SJCRH30 (cell line): ENCODE measurements at regions not wholly inside any gene's neighbourhood (a gene's known extent, or its start where the extent isn't known, plus 50 kb on each side); places are given as distances from the start of the nearest gene placed in this dataset.
A peak's percentile ranks its signal among the peaks of the same experiment; 100 is the strongest.

Source experiments
- DNase-seq, 2 experiments: peaks; one replicate each; pipeline ENCODE4 v3.0.0-alpha.2; 2015 to 2020
- H3K27ac ChIP-seq: fragments of 250-450 bp; sonication (Bioruptor Pico); 2 replicates; pipeline ENCODE4 v1.5.1; 2020; ENCODE audit warnings: mild to moderate bottlenecking, moderate library complexity
- H3K27me3 ChIP-seq: fragments of 250-450 bp; sonication (Bioruptor Pico); 2 replicates; pipeline ENCODE4 v1.5.1; 2020; ENCODE audit warnings: mild to moderate bottlenecking, moderate library complexity
- H3K36me3 ChIP-seq: fragments of 250-450 bp; sonication (Bioruptor Pico); 2 replicates; pipeline ENCODE4 v1.5.1; 2020; ENCODE audit warnings: mild to moderate bottlenecking, moderate library complexity
- H3K4me1 ChIP-seq: fragments of 250-450 bp; sonication (Bioruptor Pico); 2 replicates; pipeline ENCODE4 v1.5.1; 2020; ENCODE audit warnings: mild to moderate bottlenecking, moderate library complexity
- H3K4me3 ChIP-seq: fragments of 250-450 bp; sonication (Bioruptor Pico); 2 replicates; pipeline ENCODE4 v1.5.1; 2020; ENCODE audit warnings: mild to moderate bottlenecking, moderate library complexity
- H3K9me3 ChIP-seq: fragments of 250-450 bp; sonication (Bioruptor Pico); replicated peaks from 2 replicates; pipeline ENCODE4 v1.5.1; 2020; ENCODE audit warnings: mild to moderate bottlenecking, moderate library complexity

GRCh38 chr9:17846948-17847655, 268.2 kb downstream of the SH3GL2 start:
- H3K4me1 ChIP-seq: no peaks in the 10 kb centered on the region

GRCh38 chr9:17847908-17848307, 269.0 kb downstream of the SH3GL2 start:
- H3K4me3 ChIP-seq: no peak overlapping the region
- no peaks in the 10 kb centered on the region for H3K36me3 ChIP-seq
- H3K27me3 ChIP-seq: no peaks in the 10 kb centered on the region
- no peak for DNase-seq
- H3K4me1 ChIP-seq: no peaks in the 10 kb centered on the region
- no peaks in the 10 kb centered on the region for H3K9me3 ChIP-seq
- no peak overlapping the region for H3K27ac ChIP-seq

More at GRCh38 chr9:17846948-17847655, 268.2 kb downstream of the SH3GL2 start:
- H3K36me3 ChIP-seq: no peaks in the 10 kb centered on the region
- H3K27ac ChIP-seq: no peak overlapping the region
- no peak overlapping the region for H3K4me3 ChIP-seq
- H3K9me3 ChIP-seq: no peaks in the 10 kb centered on the region
- H3K27me3 ChIP-seq: no peaks in the 10 kb centered on the region
- DNase-seq: peak; percentile 4

- H3K4me3 ChIP-seq: no peak overlapping the region
- no peaks in the 10 kb centered on the region for H3K9me3 ChIP-seq
- no peak overlapping the region for H3K27ac ChIP-seq
- H3K27me3 ChIP-seq: no peaks in the 10 kb centered on the region
- H3K4me1 ChIP-seq: no peaks in the 10 kb centered on the region
- no peaks in the 10 kb centered on the region for H3K36me3 ChIP-seq
- no peak for DNase-seq
These were observed 273.2 kb downstream of the SH3GL2 start for GRCh38 chr9:17852108-17852507.

DNA sequence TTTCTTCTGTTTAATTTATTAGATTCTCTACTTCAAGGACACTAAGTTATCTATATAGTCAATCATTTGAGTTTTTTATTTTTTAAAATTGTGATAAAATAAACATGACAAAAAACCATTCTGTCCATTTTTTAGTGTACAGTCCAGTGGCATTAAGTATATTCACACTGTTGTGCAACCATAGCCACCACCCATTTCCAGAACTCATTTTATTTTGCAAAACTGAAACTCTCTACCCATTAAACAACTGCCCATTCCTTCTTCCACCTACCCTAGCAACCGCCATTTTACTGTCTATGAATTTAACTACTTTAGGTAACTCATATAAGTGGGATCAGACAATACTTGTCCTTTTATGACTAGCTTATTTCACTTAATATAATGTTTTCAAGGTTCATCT, 275.6 kb downstream of the SH3GL2 start:
- Histone ChIP-seq H3K4me3 (no peak overlapping the region), H3K4me1 (no peaks in the 10 kb centered on the region), H3K9me3 (no peaks in the 10 kb centered on the region), H3K36me3 (no peaks in the 10 kb centered on the region), H3K27ac (no peak overlapping the region), H3K27me3 (no peaks in the 10 kb centered on the region)
- DNase-seq: no peak

DNA sequence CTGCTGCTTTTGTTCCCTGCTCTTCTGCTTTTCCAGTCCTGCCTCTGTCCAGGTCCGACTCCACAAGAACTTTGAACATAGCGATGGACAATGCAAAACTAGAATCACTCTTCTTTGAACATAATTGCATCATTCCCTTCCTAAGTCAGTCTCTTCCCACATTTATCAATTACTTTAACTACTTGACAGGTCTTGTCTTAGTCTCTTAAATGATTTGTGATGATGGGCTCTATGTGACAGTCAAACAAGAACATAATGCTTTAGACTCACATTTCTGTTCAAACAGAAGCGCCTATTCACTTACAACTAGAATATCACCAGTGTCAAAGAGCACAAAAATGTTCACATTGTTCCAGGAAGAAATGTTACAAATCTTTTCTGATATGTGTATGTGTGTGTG, 278.1 kb downstream of the SH3GL2 start:
- Histone ChIP-seq H3K4me1 (no peaks in the 10 kb centered on the region), H3K27me3 (no peaks in the 10 kb centered on the region), H3K9me3 (no peaks in the 10 kb centered on the region), H3K4me3 (no peak overlapping the region), H3K27ac (no peak overlapping the region), H3K36me3 (no peaks in the 10 kb centered on the region)
- DNase-seq: no peak

GRCh38 chr9:17859228-17859627, 280.4 kb downstream of the SH3GL2 start:
- Histone ChIP-seq H3K4me3 (no peak overlapping the region), H3K36me3 (no peaks in the 10 kb centered on the region), H3K27ac (no peak overlapping the region), H3K4me1 (no peaks in the 10 kb centered on the region), H3K27me3 (no peaks in the 10 kb centered on the region), H3K9me3 (no peaks in the 10 kb centered on the region)
- no peak for DNase-seq

- DNase-seq: no peak
These were observed 281.1 kb downstream of the SH3GL2 start for GRCh38 chr9:17859987-17860386.

GRCh38 chr9:17862101-17862500, 283.2 kb downstream of the SH3GL2 start:
- Histone ChIP-seq H3K36me3 (no peaks in the 10 kb centered on the region), H3K27ac (no peak overlapping the region), H3K4me1 (no peaks in the 10 kb centered on the region), H3K4me3 (no peak overlapping the region), H3K9me3 (no peaks in the 10 kb centered on the region), H3K27me3 (no peaks in the 10 kb centered on the region)
- no peak for DNase-seq

More at GRCh38 chr9:17859987-17860386, 281.1 kb downstream of the SH3GL2 start:
- Histone ChIP-seq H3K4me1 (no peaks in the 10 kb centered on the region), H3K9me3 (no peaks in the 10 kb centered on the region), H3K4me3 (no peak overlapping the region), H3K27me3 (no peaks in the 10 kb centered on the region), H3K36me3 (no peaks in the 10 kb centered on the region), H3K27ac (no peak overlapping the region)

- no peaks in the 10 kb centered on the region for H3K4me1 ChIP-seq
- no peaks in the 10 kb centered on the region for H3K36me3 ChIP-seq
- H3K9me3 ChIP-seq: no peaks in the 10 kb centered on the region
- no peak for DNase-seq
- H3K27me3 ChIP-seq: no peaks in the 10 kb centered on the region
- H3K4me3 ChIP-seq: no peak overlapping the region
- H3K27ac ChIP-seq: no peak overlapping the region
These were observed 283.8 kb downstream of the SH3GL2 start for GRCh38 chr9:17862629-17863028.

- Histone ChIP-seq H3K27ac (no peak overlapping the region), H3K4me3 (no peak overlapping the region), H3K27me3 (no peaks in the 10 kb centered on the region), H3K36me3 (no peaks in the 10 kb centered on the region), H3K4me1 (no peaks in the 10 kb centered on the region), H3K9me3 (no peaks in the 10 kb centered on the region)
- DNase-seq: no peak
These were observed 284.5 kb downstream of the SH3GL2 start for GRCh38 chr9:17863213-17863883.

GRCh38 chr9:17863924-17864323, 285.1 kb downstream of the SH3GL2 start:
- no peaks in the 10 kb centered on the region for H3K9me3 ChIP-seq
- H3K36me3 ChIP-seq: no peaks in the 10 kb centered on the region
- H3K4me3 ChIP-seq: no peak overlapping the region
- H3K4me1 ChIP-seq: no peaks in the 10 kb centered on the region
- no peak for DNase-seq
- H3K27me3 ChIP-seq: no peaks in the 10 kb centered on the region
- no peak overlapping the region for H3K27ac ChIP-seq

- DNase-seq: no peak
- no peak overlapping the region for H3K4me3 ChIP-seq
- H3K9me3 ChIP-seq: no peaks in the 10 kb centered on the region
- H3K4me1 ChIP-seq: no peaks in the 10 kb centered on the region
- no peak overlapping the region for H3K27ac ChIP-seq
- H3K27me3 ChIP-seq: no peaks in the 10 kb centered on the region
- no peaks in the 10 kb centered on the region for H3K36me3 ChIP-seq
These were observed 286.1 kb downstream of the SH3GL2 start for GRCh38 chr9:17864951-17865350.

DNA sequence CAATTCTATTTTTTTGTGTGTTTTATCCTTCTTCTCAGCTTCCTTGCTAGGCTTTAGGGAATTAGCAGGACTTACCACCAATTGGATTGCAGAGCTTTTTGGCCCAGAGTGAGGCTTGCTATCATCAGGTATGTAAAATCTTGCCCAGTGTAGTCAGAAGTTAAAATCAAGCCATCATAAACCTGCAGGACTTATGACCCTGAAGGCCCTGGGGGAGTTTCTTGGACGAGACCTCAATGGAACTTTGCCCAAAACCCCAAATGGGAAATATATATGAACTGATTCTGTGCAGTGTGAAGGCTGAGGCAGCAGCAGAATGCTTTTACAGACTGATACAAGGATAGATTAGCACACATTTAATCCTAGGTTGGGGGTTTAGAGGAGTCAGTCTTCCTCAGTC, 287.0 kb downstream of the SH3GL2 start:
- H3K27ac ChIP-seq: no peak overlapping the region
- H3K27me3 ChIP-seq: no peaks in the 10 kb centered on the region
- H3K9me3 ChIP-seq: no peaks in the 10 kb centered on the region
- H3K4me1 ChIP-seq: no peaks in the 10 kb centered on the region
- H3K36me3 ChIP-seq: no peaks in the 10 kb centered on the region
- DNase-seq: no peak
- no peak overlapping the region for H3K4me3 ChIP-seq

DNA sequence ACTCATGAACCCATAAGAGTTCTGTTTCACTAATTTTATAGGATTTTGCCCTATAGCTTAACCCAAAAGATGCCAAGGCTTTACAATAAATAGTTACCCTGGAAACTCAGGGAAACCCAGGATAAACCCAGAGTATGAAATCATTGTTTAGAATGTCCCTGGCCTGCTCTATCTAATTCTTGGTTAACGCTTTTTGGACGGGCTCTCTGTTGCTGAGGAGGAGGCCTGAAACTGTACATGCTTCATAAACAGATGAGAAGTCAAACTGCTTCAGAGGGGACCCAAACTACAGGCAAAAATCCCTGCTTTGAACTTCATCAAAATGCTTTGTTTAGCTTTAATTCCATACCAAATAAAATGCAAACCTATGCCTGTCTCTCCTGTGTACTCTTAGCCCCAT, 291.9 kb downstream of the SH3GL2 start:
- H3K36me3 ChIP-seq: no peaks in the 10 kb centered on the region
- no peak for DNase-seq
- no peaks in the 10 kb centered on the region for H3K4me1 ChIP-seq
- H3K9me3 ChIP-seq: no peaks in the 10 kb centered on the region
- H3K27ac ChIP-seq: no peak overlapping the region
- H3K27me3 ChIP-seq: no peaks in the 10 kb centered on the region
- H3K4me3 ChIP-seq: no peak overlapping the region

- Histone ChIP-seq H3K4me1 (no peaks in the 10 kb centered on the region), H3K4me3 (no peak overlapping the region), H3K36me3 (no peaks in the 10 kb centered on the region), H3K27me3 (no peaks in the 10 kb centered on the region), H3K9me3 (no peaks in the 10 kb centered on the region), H3K27ac (no peak overlapping the region)
- DNase-seq: no peak
These were observed 292.5 kb downstream of the SH3GL2 start for GRCh38 chr9:17871213-17871890.
